Liver (tissue), 8 donors: ENCODE measurements at regions not wholly inside any gene's neighbourhood (a gene's known extent, or its start where the extent isn't known, plus 50 kb on each side); places are given as distances from the start of the nearest gene placed in this dataset.
"Not testable (repeated sequence)": the region's sequence is repeated elsewhere in the genome, so short reads cannot be mapped to it uniquely, and the experiment has no call there.

Experiments
- DNase-seq: peaks from one replicate; pipeline ENCODE4 v3.0.0-alpha.2; 2017; ENCODE audit warnings: low spot score
- H3K27ac ChIP-seq, 2 donors: one replicate each; pipeline ENCODE4 v1.7.0; 2013; ENCODE audit warnings: inconsistent platforms in 2 of 2, low read length in 2 of 2, control low read depth in 1 of 2, low read depth in 1 of 2, mild to moderate bottlenecking in 1 of 2
- H3K27me3 ChIP-seq, 4 donors: one replicate each; pipeline versions ENCODE4 v1.6.1 to v1.7.0; 2013; ENCODE audit warnings: low read length in 3 of 4, inconsistent platforms in 1 of 4, mild to moderate bottlenecking in 1 of 4, moderate library complexity in 1 of 4; ENCODE audit not compliant: control insufficient read depth in 4 of 4, insufficient read depth in 4 of 4
- H3K36me3 ChIP-seq, 4 donors: one replicate each; pipeline versions ENCODE4 v1.6.1 to v1.7.0; 2013; ENCODE audit warnings: low read length in 3 of 4, mild to moderate bottlenecking in 3 of 4, low read depth in 1 of 4, moderate library complexity in 1 of 4; ENCODE audit not compliant: control insufficient read depth in 4 of 4, insufficient read depth in 3 of 4
- H3K4me1 ChIP-seq, 4 donors: one replicate each; pipeline versions ENCODE4 v1.6.1 to v1.7.0; 2013; ENCODE audit warnings: low read length in 3 of 4, mild to moderate bottlenecking in 3 of 4, moderate library complexity in 1 of 4; ENCODE audit not compliant: control insufficient read depth in 4 of 4, insufficient read depth in 4 of 4
- H3K4me3 ChIP-seq, 3 donors: one replicate each; pipeline versions ENCODE4 v1.6.1 to v1.7.0; 2013; ENCODE audit warnings: low read length in 3 of 3, control low read depth in 1 of 3, low read depth in 1 of 3, mild to moderate bottlenecking in 1 of 3
- H3K9ac ChIP-seq, 2 donors: one replicate each; pipeline ENCODE4 v1.7.0; 2013; ENCODE audit warnings: low read length in 2 of 2, mild to moderate bottlenecking in 2 of 2, moderate library complexity in 2 of 2, control low read depth in 1 of 2, low read depth in 1 of 2
- H3K9me3 ChIP-seq, 4 donors: one replicate each; pipeline versions ENCODE4 v1.6.1 to v1.7.0; 2013; ENCODE audit warnings: low read length in 3 of 4; ENCODE audit not compliant: control insufficient read depth in 4 of 4
- EGR1 ChIP-seq, 2 donors: IDR thresholded peaks; 2 replicates each; pipeline ENCODE4 v1.6.1; 2016 to 2018; ENCODE audit warnings: antibody characterized with exemption in 2 of 2, low read depth in 2 of 2
- FOXA1 ChIP-seq: IDR thresholded peaks from 2 replicates; pipeline ENCODE4 v1.6.1; 2016; ENCODE audit warnings: antibody characterized with exemption
- FOXA2 ChIP-seq: IDR thresholded peaks from 2 replicates; pipeline ENCODE4 v1.6.1; 2016; ENCODE audit warnings: antibody characterized with exemption
- GABPA ChIP-seq, 2 donors: IDR thresholded peaks in 1 of 2; conservative IDR thresholded peaks in 1 of 2; 2 replicates each; pipeline ENCODE4 v1.6.1; 2016; ENCODE audit warnings: antibody characterized with exemption in 2 of 2, mild to moderate bottlenecking in 1 of 2, moderate library complexity in 1 of 2
- HNF4A ChIP-seq, 2 donors: conservative IDR thresholded peaks; 2 replicates each; pipeline ENCODE4 v1.6.1; 2016; ENCODE audit warnings: antibody characterized with exemption in 2 of 2, mild to moderate bottlenecking in 2 of 2
- HNF4G ChIP-seq: IDR thresholded peaks from 2 replicates; pipeline ENCODE4 v1.6.1; 2016; ENCODE audit warnings: antibody characterized with exemption
- JUND ChIP-seq, 2 donors: IDR thresholded peaks; 2 replicates each; pipeline ENCODE4 v1.6.1; 2016; ENCODE audit warnings: antibody characterized with exemption in 2 of 2
- MAX ChIP-seq: IDR thresholded peaks from 2 replicates; pipeline ENCODE4 v1.6.1; 2016; ENCODE audit warnings: antibody characterized with exemption
- NR2F2 ChIP-seq: IDR thresholded peaks from 2 replicates; pipeline ENCODE4 v1.6.1; 2016; ENCODE audit warnings: antibody characterized with exemption
- RAD21 ChIP-seq, 2 donors: IDR thresholded peaks; 2 replicates each; pipeline ENCODE4 v1.6.1; 2016; ENCODE audit warnings: antibody characterized with exemption in 2 of 2, mild to moderate bottlenecking in 2 of 2
- RXRA ChIP-seq, 2 donors: IDR thresholded peaks; 2 replicates each; pipeline ENCODE4 v1.6.1; 2017 to 2018; ENCODE audit warnings: antibody characterized with exemption in 2 of 2, mild to moderate bottlenecking in 1 of 2
- SP1 ChIP-seq: IDR thresholded peaks from 2 replicates; pipeline ENCODE4 v1.6.1; 2018; ENCODE audit warnings: antibody characterized with exemption, mild to moderate bottlenecking
- TAF1 ChIP-seq: conservative IDR thresholded peaks from 2 replicates; pipeline ENCODE4 v1.6.1; 2016; ENCODE audit warnings: antibody characterized with exemption, mild to moderate bottlenecking
- YY1 ChIP-seq: IDR thresholded peaks from 2 replicates; pipeline ENCODE4 v1.6.1; 2016; ENCODE audit warnings: antibody characterized with exemption, mild to moderate bottlenecking
- ZBTB33 ChIP-seq: IDR thresholded peaks from 2 replicates; pipeline ENCODE4 v1.6.1; 2016; ENCODE audit warnings: antibody characterized with exemption
- WGBS: extraction: QIAGEN DNeasy Blood & Tissue Kit; methylation state at CpG from one replicate; pipeline ENCODE4 v1.1.7; 2013; 5-methylcytosine and 5-hydroxymethylcytosine counted together
- TF ChIP-seq, protein P1 (sequence below): fragments of 150-350 bp; IDR thresholded peaks from 2 replicates; pipeline ENCODE4 v1.5.1; 2017; ENCODE audit warnings: improper control_type of control experiment, low read depth, low read length; ENCODE audit not compliant: missing input control
- TF ChIP-seq, protein P2 (sequence below): IDR thresholded peaks from 2 replicates; pipeline ENCODE4 v1.6.1; 2016; ENCODE audit warnings: antibody characterized with exemption
- donor health status: healthy.
- donor health status: healthy.
- donor health status: healthy.
- donor health status: healthy.
- donor health status: healthy.

DNA sequence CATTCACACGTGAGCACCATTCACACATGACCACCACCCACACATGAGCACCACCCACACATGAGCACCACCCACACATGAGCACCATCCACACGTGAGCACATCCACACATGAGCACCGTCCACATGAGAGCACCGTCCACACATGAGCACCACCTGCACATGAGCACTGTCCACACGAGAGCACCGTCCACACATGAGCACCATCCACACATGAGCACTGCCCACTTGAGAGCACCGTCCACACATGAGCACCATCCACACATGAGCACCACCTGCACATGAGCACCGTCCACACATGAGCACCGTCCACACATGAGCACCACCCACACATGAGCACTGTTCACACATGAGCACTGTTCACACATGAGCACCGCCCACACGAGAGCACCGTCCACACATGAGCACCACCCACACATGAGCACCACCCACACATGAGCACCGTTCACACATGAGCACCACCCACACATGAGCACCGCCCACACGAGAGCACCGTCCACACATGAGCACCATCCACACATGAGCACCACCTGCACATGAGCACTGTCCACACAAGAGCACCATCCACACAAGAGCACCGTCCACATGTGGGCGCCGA, 471.3 kb upstream of the SALL3 start:
- H3K9me3 ChIP-seq, H3K4me1 ChIP-seq, H3K4me3 ChIP-seq, H3K27me3 ChIP-seq, H3K27ac ChIP-seq, H3K9ac ChIP-seq, H3K36me3 ChIP-seq: not testable (repeated sequence)
- 87% methylated on average over 19 of the region's 19 CpGs for WGBS
- DNase-seq: peak; percentile 16

- H3K4me3 ChIP-seq: no peak overlapping the region
- H3K27ac ChIP-seq: no peak overlapping the region
- DNase-seq: no peak
- H3K4me1 ChIP-seq: no peaks in the 10 kb centered on the region
- H3K9me3 ChIP-seq: no peaks in the 10 kb centered on the region
- 49% methylated on average over 7 of the region's 7 CpGs for WGBS
- no peaks in the 10 kb centered on the region for H3K36me3 ChIP-seq
- TF ChIP-seq, protein P1, sequence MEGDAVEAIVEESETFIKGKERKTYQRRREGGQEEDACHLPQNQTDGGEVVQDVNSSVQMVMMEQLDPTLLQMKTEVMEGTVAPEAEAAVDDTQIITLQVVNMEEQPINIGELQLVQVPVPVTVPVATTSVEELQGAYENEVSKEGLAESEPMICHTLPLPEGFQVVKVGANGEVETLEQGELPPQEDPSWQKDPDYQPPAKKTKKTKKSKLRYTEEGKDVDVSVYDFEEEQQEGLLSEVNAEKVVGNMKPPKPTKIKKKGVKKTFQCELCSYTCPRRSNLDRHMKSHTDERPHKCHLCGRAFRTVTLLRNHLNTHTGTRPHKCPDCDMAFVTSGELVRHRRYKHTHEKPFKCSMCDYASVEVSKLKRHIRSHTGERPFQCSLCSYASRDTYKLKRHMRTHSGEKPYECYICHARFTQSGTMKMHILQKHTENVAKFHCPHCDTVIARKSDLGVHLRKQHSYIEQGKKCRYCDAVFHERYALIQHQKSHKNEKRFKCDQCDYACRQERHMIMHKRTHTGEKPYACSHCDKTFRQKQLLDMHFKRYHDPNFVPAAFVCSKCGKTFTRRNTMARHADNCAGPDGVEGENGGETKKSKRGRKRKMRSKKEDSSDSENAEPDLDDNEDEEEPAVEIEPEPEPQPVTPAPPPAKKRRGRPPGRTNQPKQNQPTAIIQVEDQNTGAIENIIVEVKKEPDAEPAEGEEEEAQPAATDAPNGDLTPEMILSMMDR: no peak
- no peak for TF ChIP-seq NR2F2
- TF ChIP-seq FOXA1: no peak
- TF ChIP-seq ZBTB33: no peak
- TF ChIP-seq RAD21 (IDR thresholded peaks at IDR 0.05): no peak
- TF ChIP-seq, protein P2, sequence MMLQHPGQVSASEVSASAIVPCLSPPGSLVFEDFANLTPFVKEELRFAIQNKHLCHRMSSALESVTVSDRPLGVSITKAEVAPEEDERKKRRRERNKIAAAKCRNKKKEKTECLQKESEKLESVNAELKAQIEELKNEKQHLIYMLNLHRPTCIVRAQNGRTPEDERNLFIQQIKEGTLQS: no peak
- no peak for TF ChIP-seq HNF4A (conservative IDR thresholded peaks at IDR 0.05)
- no peak for TF ChIP-seq RXRA (IDR thresholded peaks at IDR 0.05)
- no peak for TF ChIP-seq MAX
- TF ChIP-seq YY1: no peak
- TF ChIP-seq GABPA (IDR thresholded peaks at IDR 0.05 in 1 of 2, conservative IDR thresholded peaks at IDR 0.05 in 1 of 2): no peak
- no peak for TF ChIP-seq FOXA2
- H3K27me3 ChIP-seq: peaks cover 0 to 3% (median 0%) of the 10 kb centered on the region in 4 donors
- H3K9ac ChIP-seq: no peak overlapping the region
These were observed 469.5 kb upstream of the SALL3 start for GRCh38 chr18:78510091-78510490.

GRCh38 chr18:78510636-78511035, 469.0 kb upstream of the SALL3 start:
- H3K9me3 ChIP-seq: no peaks in the 10 kb centered on the region
- WGBS: 75% methylated on average over 7 of the region's 7 CpGs
- DNase-seq: peak; percentile 23
- no peak overlapping the region for H3K9ac ChIP-seq
- no peaks in the 10 kb centered on the region for H3K36me3 ChIP-seq
- no peak overlapping the region for H3K4me3 ChIP-seq
- H3K27me3 ChIP-seq: peaks cover 0 to 3% (median 0%) of the 10 kb centered on the region in 4 donors
- no peak overlapping the region for H3K27ac ChIP-seq
- no peaks in the 10 kb centered on the region for H3K4me1 ChIP-seq
- TF ChIP-seq TAF1 (no peak), HNF4A (conservative IDR thresholded peaks at IDR 0.05) (no peak), RXRA (IDR thresholded peaks at IDR 0.05) (no peak), SP1 (no peak), FOXA1 (no peak), HNF4G (no peak), RAD21 (IDR thresholded peaks at IDR 0.05) (no peak), FOXA2 (no peak), EGR1 (IDR thresholded peaks at IDR 0.05; ENCODE audit: low read depth in 2 of 2) (no peak), ZBTB33 (no peak), JUND (IDR thresholded peaks at IDR 0.05) (no peak)
- TF ChIP-seq, protein P1: no peak
- TF ChIP-seq, protein P2: no peak
